ENCODE measurements at regions not wholly inside any gene's neighbourhood (a gene's known extent, or its start where the extent isn't known, plus 50 kb on each side); places are given as distances from the start of the nearest gene placed in this dataset.

- DNase-seq (ENCODE audit: extremely low read depth, low read depth), result no peak
- no peak for TF ChIP-seq CTCF (IDR thresholded peaks at IDR 0.05; ENCODE audit: low read depth, low read length)
Measured at GRCh38 chr1:38207275-38207674, 160.7 kb upstream of the POU3F1 start.

DNA sequence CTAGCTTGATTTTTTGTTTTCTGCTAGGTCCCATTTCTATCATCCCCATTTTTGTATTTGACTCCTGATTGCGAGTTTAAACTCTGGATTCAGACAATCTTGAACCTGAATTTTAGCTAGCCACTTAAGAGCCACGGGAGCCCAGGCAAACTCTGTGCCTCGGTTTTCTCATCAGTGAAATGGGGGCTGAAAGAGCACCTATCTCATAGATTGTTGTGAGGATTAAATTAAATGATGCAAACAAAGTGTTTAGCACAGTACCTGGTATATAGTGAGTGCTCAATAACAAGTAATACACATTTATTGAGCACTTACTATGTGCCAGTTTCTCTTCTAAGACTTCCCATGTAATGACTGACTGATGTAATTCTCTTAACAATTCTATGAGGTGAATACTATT, 158.1 kb upstream of the POU3F1 start:
- no peak for TF ChIP-seq CTCF (IDR thresholded peaks at IDR 0.05; ENCODE audit: low read depth, low read length)
- no peak for DNase-seq (ENCODE audit: extremely low read depth, low read depth)

GRCh38 chr1:38203441-38203840, 156.8 kb upstream of the POU3F1 start:
- no peak for DNase-seq (ENCODE audit: extremely low read depth, low read depth)
- TF ChIP-seq CTCF (IDR thresholded peaks at IDR 0.05; ENCODE audit: low read depth, low read length), result no peak

GRCh38 chr1:38201431-38201830, 154.8 kb upstream of the POU3F1 start:
- no peak for DNase-seq (ENCODE audit: extremely low read depth, low read depth)
- no peak for TF ChIP-seq CTCF (IDR thresholded peaks at IDR 0.05; ENCODE audit: low read depth, low read length)

- no peak for TF ChIP-seq CTCF (IDR thresholded peaks at IDR 0.05; ENCODE audit: low read depth, low read length)
- no peak for DNase-seq (ENCODE audit: extremely low read depth, low read depth)
Measured at GRCh38 chr1:38198621-38199020, 152.0 kb upstream of the POU3F1 start.

- TF ChIP-seq CTCF (IDR thresholded peaks at IDR 0.05; ENCODE audit: low read depth, low read length), result no peak
- DNase-seq (ENCODE audit: extremely low read depth, low read depth), result no peak
Measured at GRCh38 chr1:38198099-38198498, 151.5 kb upstream of the POU3F1 start.

DNA sequence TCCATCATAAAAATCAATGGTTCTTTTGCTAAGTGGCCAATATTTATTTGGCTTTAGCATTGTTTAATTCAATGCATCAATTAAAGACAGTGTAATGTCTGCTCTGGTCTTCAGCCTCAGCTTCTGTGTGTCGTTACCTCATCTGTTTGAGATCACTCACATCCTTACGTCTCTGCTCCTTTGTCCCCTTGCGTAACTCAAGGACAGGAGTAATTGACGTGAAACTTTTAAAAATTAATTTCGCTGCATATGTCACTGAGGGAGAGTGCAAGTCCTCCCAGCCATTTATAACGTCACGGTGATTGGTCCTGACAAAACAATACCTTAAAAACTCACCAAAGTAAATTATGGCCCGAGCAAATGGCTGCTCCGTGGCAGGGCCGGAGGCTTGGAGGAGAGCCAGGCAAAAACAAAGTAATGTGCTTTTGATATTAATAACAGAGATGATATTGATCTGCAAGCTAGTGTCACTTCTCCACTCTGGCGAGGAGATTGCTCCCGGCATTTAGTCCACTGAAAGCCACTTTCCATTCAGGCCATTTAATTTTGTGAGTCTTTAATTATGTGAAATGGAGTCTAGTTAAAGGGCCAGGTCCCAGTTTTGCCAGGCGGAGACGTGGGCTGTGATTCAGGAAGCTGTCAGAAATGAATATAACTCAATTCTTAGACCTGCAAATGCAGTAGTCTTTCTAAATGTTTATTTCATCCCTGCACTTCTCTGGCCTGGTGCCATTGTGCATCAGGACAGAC, 150.9 kb upstream of the POU3F1 start:
- TF ChIP-seq CTCF (IDR thresholded peaks at IDR 0.05; ENCODE audit: low read depth, low read length), result no peak
- DNase-seq (ENCODE audit: extremely low read depth, low read depth), result no peak

All from AG09319 (cell line).